Mesenteric fat pad (tissue), 1 donor: ENCODE measurements at regions not wholly inside any gene's neighbourhood (a gene's known extent, or its start where the extent isn't known, plus 50 kb on each side); places are given as distances from the start of the nearest gene placed in this dataset.

Experiments
- DNase-seq: peaks from one replicate; pipeline ENCODE4 v3.0.0-alpha.2; 2020; ENCODE audit warnings: low spot score
- donor health status: DM: yes; HTN: yes; CAD: no.

DNA sequence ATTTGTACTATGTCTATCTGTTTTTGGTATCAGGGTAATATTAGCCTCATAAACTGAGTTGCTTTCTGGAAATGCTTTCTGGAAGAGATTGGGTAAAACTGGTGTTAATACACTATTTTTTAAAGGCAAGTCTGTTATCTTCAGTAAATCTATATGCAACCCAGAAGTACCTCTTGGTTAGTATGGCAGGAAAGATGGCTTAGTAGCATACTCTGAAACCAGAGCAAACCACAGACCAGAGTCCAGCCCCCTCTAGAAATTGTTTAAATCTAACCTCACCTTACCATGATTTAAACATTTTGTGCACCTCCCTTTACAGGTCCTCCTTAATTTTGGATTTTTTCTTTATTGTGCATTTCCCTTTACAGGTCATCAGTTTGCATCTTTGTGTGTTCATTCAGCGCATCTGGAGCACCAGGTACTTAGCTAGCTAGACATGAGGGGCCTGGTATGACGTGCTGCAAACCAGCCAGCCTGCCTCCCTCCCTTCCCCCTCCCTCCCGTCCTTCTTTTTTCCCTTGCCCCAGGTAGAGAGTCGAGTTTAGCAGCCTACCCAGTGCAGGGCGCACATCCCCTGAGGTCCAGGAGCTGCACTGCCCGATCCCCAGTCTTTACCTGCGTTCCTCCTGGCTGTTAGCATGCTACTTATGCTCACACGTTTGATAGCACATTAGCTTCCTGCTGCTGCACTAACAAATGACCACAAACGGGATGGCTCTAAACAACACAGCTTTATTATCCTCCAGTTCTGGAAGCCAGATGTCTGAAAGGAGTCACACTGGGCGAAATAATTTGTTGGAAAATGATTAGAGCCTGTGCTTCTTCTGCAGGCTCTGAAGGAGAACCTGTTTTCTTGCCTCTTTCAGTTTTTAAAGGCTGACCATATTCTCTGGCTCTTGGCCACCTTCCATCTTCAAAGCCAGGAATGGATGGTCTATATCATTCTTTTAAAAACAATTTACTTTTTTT, 299.9 kb upstream of the HABP2 start:
- DNase-seq = no peak

DNA sequence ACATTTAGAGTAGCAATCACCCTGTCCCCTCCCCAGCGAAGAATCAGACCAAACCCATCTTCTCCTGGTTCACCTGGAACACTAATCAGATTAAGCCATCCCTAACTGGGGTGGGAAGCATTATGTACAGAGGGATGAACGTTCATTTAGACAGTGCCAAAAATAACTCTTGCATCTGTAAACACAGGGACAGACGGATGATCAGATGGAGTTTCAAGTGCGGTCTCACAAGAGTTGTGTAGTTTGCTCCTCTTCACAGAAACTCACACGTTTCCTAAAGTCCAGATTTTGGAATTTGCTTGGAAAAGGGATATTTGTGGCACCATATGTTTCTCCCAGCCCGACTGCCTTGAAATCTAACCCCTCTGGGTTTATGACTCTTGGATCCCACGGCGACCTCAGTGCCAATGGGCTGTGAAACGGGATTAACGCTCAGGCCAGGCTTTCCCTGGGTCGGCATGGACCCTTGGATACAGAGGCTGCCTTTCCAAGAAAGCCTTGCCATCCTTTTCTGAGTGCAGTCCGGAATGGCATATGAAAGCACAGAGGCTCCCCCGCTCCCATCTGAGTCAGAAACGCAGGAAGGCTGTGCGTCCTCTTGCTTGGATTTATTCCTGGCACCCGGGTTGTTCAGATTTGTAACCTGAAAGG, 293.2 kb upstream of the HABP2 start:
- no peak for DNase-seq

DNA sequence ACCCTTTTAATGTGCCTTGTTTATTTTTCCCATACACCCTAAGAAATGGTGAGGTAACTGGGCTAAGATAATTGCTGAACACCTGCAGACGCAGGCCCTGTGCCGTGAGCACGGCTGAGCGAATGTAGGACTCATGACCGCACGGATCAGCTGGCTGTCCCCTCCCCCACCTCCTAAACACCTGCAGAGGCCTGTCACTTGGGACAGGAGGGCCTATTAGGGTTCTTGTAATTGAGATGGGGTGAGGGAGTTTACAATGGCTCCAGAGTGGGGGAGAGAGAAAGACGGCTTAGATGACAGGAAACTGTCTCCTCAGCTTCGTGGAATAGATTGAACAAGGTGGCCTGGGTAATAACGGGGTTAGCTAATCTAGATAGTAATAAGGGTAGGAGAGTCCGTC, 291.7 kb upstream of the HABP2 start:
- no peak for DNase-seq

DNA sequence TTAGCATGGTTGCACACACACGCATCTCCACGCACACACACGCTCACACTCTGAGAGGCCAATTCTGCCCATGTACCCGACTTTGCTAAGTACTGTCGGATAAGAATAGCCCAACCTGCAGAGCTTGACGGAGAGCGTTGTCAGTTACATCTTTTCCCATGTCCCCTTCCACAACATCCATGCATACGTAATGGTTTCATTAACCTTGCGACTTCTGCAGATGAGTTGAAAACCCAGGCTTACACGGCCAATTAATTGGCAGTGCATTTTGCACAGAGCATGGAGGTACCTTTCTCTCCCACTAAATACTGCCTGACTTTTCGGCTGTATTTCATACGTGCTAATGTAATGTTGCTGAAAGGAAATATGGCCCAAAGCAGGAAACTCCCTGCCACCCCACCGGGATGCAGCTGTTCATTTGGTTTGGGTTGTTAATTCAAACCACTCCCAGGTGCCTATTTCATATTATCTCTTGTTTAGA, 291.2 kb upstream of the HABP2 start:
- DNase-seq = no peak

DNA sequence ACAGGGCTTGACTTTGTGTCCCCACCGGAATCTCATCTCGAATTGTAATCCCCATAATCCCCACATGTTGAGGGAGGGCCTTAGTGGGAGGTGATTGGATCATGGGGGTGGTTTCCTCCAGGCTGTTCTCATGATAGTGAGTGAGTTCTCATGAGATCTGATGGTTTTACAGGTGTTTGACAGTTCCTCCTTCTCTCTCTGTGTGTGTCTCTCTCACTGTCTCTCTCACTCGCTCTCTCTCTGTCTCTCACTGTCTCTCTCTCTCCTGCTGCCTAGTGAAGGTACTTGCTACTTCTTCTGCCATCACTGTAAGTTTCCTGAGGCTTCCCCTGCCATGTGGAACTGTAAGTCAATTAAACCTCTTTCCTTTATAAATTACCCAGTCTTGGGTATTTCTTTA, 289.8 kb upstream of the HABP2 start:
- DNase-seq = no peak

DNA sequence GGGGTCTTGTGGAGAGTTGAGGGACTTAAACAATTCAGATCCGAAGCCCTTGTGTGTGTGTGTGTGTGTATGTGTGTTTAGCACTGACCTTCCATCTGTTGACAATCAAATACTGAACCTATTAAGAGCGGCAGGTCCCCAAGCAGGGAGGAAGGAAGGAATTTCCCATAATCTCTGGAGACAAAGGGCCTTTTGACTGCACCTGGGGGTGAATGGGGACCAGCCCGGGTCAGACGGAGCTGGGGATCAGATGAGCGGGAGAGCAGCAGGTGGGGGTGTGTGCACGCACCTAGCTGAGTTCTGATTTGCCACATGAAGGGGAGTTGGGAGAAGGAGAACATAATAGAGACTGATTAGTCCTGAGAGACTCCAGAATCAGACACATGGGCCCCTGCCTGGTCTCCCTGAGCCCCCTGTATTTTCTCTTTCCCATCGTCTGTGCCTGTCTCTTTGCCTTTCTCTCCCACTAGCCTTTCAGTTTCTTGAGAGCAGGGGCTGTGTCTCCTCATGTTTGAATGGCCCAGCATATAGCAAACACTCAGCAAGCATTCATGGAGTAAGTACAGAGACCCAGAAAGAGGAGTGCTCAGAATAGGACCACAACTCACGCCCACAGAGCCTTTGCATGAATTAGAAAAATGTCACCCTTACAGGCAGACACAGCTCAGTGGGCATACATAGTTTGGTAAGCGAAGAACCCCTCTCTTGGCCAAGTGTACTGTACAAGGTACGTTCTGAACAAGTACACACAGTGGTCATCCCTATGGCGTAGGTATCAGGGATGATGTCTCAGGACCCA, 288.3 kb upstream of the HABP2 start:
- no peak for DNase-seq

DNA sequence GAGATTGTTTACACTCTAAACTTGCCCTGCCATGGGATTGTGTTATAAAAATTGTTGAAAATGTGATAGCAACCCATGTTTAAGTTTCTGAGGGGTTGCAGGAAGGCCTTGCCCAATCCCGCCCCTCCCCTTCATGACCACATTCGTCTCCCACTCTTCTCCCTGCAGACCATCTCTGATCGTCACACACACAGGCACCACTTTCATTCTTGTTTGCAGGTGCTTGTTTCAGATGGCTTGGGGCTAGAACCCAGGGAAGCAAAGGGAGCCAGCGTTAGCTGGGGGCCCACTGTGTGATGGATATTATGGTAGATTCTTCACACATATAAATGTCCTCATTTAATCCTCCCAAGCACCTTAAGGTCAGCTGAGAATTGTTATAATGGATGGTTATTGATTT, 286.7 kb upstream of the HABP2 start:
- no peak for DNase-seq

DNA sequence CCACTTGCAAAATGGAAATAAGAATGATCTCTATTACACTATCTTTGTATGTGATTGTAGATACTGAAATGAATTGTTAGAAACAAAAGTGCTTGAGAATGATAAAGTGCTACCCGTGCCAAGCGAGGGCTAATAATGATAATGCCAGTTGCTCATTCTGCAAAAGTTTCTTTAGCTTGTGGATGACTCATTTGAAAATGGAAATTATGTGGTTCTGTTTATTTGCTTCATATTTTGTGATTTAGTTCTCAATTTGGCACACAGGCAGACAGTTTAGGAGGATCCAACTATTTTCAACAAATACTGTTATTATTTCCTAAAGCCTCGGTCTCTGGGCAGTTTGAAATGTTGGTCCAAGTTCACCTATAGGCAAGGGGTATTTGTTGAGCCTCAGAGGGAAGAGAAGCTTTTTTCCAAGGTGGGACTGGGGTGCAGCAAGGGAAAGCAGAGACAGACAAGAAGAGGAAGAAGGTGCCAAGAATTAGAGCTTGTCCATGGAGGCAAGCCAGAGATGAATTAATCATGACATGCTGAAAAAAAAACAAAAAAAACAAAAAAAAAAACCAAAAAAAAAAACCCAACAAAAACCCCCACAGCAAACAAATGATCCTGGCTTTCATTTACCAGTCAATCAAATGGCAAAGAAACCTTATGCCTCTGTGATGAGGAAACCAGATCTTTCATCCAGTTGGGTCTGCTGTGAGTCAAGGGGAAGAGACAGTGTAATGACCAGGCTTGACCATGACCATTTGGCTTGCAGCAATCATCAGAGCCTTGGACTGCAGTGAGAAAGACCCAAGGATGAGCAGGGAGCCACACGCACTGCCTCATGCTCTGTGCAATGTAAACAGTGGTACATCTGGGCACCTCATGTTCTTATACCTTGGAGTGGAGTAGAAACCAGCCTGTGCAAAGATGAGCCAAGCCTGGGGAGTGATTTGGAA, 285.0 kb upstream of the HABP2 start:
- DNase-seq = no peak

DNA sequence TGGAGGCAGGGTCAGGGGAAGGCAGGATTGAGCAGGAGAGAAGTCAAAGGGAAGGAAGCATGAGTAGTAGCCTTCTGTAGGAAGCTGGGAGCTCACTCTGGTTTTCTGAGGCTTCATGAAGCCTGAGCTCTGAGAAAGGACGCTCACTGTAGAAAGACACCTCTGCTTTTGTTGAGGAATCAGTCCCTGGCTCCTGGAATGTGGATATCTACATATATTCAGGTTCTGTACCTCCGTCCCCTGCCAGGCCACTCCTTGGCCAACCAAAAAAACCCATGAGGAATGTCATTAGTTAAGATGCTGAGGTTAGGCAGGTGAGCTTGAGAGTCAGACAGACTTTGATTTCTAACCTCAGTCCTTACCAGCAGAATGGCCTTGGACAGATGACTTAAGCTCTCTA, 283.5 kb upstream of the HABP2 start:
- no peak for DNase-seq

DNA sequence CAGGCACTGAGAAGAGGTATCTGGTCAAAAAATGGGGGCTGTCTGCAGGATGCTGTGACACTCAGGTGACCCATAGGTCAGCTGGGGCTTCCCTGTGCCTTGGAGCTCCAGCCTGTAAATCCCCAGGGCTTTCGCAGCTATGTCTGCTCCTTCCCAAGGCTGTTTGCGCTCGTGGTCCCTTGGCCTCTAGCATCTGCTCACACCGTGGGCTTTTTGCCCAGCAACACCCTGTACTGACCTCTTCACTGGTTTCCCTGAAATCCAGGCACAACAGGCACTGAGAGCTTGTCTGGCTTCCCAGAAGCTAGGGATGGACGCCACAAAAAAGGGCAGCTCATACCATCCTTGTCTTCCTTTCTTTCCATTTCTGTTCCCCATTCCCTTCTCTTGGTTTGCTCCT, 280.3 kb upstream of the HABP2 start:
- DNase-seq = no peak

DNA sequence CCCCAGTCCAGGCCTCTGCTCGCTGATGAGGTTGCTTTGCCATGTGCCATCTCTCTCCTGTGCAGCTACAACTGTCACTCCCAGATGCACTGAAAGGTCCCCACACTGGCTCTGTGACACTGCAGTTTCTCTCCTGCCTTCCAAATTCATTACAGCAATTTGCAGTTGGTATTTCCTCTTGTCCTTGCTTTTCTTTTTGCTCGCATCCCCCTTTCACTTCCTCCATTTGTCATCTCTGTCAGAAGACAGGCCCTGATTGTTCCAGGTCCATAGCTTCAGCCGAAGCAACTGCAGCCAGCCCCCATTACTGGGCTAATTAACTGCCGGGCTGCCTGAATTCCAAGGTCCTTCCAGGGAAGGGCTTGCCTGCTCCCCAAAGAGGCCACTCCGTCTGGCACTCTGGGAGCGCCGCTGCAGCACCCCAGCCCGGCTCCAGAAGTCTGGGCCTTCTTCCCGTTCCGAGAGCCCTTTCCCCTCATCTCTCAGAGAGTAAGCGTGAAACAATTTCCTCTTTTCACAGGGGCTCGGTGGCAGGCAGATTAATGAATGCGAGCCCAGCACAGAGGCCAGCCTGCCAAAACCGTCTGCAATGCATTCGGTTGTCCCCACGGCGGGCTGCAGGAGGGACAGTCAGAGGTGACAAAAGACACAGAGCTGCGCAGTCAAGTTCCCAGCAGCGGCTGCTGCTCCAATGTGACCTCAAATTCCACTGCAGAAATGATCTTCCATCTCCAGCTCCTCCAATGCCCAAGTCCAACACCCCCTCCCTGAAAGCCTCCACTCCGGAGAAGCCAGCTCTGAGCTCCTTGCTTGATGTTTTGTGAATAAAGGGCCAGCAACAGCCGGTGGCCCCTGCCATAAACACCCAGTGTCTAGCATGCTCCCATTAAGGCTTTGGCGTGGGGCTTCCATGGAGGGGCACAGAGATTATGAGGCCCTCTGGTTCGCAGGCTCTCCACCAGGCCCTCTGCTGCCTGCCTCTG, 279.4 kb upstream of the HABP2 start:
- DNase-seq = no peak

DNA sequence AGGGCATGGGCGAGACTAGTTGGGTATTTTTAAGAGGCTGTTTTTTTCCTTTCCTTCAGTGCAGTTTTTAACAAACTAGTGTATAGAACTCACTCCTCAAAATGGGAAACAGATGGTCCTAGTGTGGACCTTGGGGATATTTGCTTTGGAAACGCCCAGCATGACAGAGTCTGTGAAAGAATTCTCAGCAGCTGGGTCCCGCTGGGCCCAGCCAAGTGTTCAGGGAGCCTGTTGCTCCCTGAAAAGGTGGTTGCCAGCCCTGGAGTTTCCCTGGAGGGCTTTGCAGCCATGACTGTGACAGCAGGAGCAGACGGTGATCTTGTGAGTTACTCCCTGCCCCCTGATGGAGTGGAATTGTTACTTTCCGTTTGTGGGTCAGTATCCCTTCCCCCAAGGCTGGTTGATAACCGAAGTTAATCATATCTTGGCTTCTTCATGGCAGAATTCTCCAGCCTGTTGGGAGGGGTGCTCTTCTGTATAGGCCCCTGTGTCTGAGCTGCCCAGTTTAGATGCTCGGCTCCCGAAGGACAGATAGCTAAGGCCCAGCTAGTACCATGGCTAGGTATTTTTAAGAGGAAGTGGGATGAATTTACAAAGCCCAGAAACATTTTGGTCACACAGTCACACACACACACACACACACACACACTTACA, 278.6 kb upstream of the HABP2 start:
- no peak for DNase-seq

DNA sequence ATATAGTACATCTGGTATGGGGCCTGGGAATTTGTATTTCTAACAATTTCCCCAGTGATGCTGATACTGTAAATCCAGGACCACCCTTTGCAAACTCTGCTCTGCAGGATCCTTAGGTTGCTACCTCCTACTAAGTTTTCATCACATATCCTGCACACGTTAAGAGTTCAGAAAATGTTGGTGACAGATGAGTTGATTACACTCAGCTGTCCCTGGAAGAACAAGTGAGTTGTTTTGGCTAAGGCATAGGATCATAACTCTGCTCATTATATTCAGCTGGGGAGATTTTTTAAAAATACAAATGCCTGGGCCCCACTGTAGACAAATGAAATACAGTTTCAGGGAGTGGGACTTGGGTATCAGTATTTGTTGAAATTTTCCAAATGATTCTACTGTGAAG, 274.6 kb upstream of the HABP2 start:
- no peak for DNase-seq

DNA sequence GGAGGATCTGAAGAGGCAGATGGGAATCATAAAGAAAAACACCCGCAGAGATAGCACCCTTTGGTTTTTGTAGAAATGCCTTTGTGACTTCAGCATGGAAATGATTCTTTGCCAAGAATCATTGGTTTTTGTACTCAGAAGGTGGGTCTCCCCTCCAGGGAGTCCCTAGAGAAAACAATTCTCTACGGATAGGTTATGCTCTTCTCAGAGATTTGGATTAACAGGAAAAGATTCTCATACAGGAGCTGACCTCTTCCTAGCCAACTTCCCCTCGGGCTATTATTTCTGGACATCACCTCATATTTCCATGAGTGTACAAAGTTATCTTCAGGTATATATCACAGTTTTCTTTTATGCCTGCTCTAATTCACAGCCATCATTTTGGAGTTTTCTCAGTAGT, 274.2 kb upstream of the HABP2 start:
- no peak for DNase-seq

DNA sequence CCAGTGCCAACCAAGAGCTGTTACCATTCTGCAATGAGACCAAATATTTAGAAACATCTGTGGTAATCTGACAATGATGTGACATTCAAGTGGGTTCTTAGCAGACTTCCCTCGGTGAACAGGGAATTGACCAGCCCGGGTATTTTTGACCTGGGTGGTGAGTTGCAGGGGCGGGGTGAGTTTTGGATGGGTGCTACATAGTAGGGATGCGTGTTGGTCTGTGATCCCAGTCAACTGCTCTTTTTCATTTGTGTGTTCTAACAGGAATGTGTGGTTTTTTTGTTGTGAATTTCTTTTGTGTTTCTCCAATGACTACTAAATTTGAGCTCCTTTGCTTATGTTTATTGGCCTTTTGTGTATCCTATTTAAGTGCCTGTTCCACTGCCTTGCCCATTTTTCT, 273.6 kb upstream of the HABP2 start:
- no peak for DNase-seq

DNA sequence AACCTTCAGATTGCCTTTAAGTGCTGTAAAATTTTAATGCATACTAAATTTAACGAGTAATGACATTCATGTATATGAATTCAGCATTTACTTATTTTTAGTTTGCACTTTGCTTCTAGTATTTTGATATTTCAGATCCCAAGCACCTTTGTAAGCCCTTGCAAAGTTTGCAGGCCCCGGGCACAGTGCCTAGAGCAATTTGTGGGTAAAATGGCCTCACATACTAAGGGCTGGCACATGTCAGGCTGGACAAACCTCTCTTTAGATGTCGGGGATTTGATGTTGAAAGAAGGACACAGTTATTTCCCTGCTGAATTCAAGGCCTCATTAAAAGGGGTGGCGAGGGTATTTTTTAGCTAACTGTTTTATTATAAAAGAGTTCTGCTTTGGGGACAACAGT, 270.3 kb upstream of the HABP2 start:
- no peak for DNase-seq

DNA sequence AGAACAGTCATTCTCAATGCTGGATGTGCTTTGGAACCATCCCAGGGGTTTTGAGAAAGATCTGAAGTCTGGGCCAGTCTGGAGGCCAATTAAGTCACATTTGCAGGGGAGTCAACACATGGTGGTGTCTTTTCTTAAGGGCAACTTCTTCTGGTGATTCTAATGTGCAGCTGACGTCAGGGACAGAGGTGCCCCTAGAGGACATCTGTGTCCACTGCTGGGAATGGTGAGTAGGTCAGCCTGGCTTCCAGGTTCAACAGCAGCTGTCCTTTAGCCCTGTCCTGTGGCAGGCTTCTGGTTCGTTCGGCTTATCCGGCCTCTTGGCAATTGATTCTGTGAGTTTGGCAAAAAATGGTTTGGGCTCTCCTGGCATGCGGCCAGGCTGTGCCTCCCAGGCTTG, 269.7 kb upstream of the HABP2 start:
- no peak for DNase-seq

DNA sequence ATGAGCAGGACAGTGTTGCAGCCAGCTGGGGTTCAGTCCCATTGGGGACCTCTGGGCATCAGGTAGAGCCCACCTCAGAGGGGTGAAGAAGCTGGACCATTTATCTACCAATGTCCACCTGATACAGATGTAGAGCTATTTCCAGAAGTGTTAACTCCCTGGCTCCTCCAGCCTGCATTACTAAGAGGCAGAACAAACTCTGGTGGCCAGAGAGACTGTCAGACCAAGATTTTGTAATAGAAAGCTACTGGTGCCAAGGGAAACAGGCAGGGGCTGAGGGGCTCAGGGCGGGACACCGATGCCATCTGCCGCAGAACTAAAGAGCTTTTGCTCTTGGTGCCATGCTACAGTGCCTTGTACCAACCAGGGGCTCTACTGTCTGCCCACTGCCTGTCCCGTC, 268.2 kb upstream of the HABP2 start:
- no peak for DNase-seq

DNA sequence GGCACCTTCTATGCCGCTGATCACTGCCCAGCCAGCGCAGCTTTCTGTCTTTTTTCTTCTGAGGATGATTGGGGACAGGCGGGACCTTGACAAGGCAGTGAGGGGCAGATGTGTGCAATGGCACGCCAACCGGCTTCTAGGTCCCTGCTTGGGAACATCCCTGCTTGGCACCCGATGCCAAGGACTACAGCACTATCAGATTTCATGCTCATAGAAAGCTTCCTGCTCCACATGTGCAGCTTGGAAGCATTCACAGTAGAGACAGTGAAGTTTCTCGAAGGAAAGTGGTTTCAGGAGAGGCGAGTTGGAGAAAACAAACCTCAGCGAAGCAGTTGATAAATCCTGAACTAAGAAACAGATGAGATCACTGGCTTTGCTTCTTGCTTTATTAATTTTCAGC, 267.5 kb upstream of the HABP2 start:
- no peak for DNase-seq
